Occipital lobe (tissue), 1 donor: ENCODE measurements at regions not wholly inside any gene's neighbourhood (a gene's known extent, or its start where the extent isn't known, plus 50 kb on each side); places are given as distances from the start of the nearest gene placed in this dataset.
A peak's percentile ranks its signal among the peaks of the same experiment; 100 is the strongest.

Experiments
- DNase-seq: peaks from one replicate; lab custom pipeline; 2025; lab: John Stamatoyannopoulos, UW

- no peak for DNase-seq
Observed at GRCh38 chr14:65223636-65224035, 121.3 kb upstream of the MAX start.

DNA sequence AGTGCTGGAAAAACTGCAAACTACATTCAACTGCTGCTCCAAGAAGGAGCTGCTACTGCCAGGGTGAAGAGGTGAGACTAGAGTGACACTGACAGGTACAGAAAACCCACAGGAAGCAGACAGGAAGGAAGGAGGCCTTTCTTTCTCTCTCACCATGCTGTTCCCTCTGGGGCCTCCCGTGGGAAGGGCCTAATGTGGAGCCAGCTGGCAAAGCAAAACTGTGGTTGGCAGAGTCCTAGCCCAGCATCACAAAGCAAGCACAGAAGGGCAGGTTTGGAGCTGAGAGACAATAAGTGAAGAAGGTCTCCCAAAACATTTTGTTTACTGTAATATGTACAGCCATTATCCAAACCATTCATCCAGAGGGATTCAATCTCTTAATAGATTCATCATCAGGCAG, 122.5 kb upstream of the MAX start:
- peak; percentile 54 for DNase-seq

GRCh38 chr14:65225299-65226159, 123.2 kb upstream of the MAX start:
- DNase-seq = no peak

DNA sequence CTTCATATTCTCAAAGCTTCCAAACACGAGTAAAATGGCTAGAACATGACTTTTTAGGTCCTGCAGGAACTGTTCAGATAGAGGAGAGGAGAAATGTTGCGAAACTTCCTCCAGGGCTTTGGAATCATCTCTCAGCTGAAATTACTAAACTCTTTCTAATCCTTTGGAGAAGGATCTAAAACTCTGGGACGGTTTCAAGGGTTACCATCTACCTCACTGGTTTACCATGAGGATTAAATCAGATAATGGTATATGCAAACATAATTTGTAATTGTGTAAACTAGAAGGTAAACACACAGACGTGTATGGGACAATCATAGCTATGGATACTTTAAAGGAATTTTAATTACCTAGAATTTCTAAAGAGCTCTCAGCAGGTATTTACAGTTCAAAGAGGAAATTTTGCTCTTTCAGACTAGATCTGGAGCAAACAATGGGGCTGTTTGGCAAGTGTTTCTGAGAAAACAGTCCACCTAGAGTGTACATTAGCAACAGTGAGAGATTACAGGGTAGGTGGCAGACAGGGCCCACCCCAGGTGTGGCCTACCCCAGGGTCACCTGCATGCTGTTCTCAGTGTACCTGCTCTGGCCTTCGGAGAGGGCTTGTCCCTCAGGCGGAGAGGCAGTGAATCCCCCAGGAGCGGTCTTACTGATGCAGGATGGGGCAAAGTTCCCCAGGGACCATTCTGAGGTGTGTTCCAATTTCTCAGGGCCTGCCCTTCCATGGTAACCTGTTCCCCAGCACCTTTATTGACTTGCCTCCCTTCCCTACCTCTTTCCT, 124.7 kb upstream of the MAX start:
- no peak for DNase-seq

DNA sequence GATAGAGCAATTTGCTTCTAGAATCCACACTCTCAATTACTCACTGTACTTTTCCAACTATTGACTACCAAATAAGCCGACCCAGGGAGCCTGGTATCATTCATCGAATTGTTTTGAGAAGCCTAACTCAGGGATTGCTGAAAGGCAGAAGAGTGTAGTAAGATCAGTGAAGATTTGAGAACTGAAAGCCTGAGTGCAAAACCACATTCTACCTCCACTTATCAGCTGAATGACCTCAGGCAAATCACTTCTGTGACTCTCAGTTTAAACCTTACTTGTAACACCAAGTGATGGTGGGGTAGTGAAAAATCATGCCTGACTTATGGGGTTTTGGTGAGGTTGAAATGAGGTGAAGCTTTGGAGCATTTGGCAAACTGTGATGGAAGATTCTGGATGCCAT, 126.1 kb upstream of the MAX start:
- no peak for DNase-seq

- DNase-seq = no peak
Observed at GRCh38 chr14:65228956-65229747, 126.8 kb upstream of the MAX start.

GRCh38 chr14:65229748-65230728, 127.7 kb upstream of the MAX start:
- peak; percentile 46 for DNase-seq

DNA sequence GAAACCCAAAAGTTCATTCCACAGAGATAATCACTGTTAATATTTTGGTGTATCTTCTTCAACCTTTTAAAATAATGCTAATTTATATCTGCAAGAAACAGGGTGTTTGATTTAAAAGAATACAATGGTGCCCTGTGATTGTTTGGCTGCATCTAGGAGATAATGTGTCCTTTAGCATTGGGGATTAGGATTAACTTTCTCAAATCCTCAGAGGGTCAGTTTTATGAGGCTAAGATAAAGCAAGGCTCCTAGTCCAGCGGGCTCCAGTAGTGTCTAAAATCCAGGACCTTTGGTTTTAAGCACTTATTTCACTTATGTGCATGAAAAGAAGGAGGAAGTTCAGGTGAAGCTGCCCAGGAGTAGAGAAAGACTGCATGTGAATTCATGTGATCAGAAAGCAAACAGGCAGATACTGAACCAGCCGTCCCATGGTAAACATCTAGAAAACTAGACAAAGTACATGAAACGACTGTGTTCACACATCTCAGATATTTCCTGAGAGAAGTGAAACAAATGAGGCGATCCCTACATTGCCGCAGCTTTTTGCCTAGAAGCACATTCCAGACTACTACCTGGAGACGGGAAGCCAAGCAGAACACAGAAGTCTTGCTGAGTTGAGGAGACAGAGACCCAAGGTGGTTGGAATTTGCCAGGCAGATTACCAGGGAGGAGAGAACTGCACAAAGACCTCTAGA, 129.1 kb upstream of the MAX start:
- no peak for DNase-seq

GRCh38 chr14:65234752-65235361, 132.5 kb upstream of the MAX start:
- DNase-seq = no peak

- DNase-seq = no peak
Observed at GRCh38 chr14:65237023-65237814, 134.9 kb upstream of the MAX start.

GRCh38 chr14:65237941-65238340, 135.6 kb upstream of the MAX start:
- no peak for DNase-seq

- DNase-seq = no peak
Observed at GRCh38 chr14:65238456-65238855, 136.1 kb upstream of the MAX start.

GRCh38 chr14:65239143-65239937, 137.0 kb upstream of the MAX start:
- no peak for DNase-seq

GRCh38 chr14:65239938-65240296, 137.6 kb upstream of the MAX start:
- peak; percentile 30 for DNase-seq

GRCh38 chr14:65241125-65241752, 138.9 kb upstream of the MAX start:
- DNase-seq = no peak

GRCh38 chr14:65242732-65243134, 140.4 kb upstream of the MAX start:
- no peak for DNase-seq

GRCh38 chr14:65243766-65244442, 141.6 kb upstream of the MAX start:
- DNase-seq = no peak
